ENCODE measurements at regions not wholly inside any gene's neighbourhood (a gene's known extent, or its start where the extent isn't known, plus 50 kb on each side); places are given as distances from the start of the nearest gene placed in this dataset.

- peak overlapping the region; percentile 52; the same call in 1 of the 2 replicates for H2BK20ac ChIP-seq (ENCODE audit: low read length)
- H4K20me1 ChIP-seq (replicated peaks in 1 of 2; ENCODE audit: control insufficient read depth in 1 of 2, insufficient read depth in 2 of 2, low read length in 2 of 2): no peaks in the 10 kb centered on the region
- H3K79me2 ChIP-seq (ENCODE audit: control insufficient read depth in 1 of 2, insufficient read depth in 2 of 2, low read length in 2 of 2): no peaks in the 10 kb centered on the region
- no peak overlapping the region for H4K5ac ChIP-seq (ENCODE audit: insufficient read length, low read depth, low read length)
- DNase-seq (ENCODE audit: low read depth in 1 of 2, low spot score in 2 of 2) (no peak), FAIRE-seq (no peak)
- no peak overlapping the region for H3K56ac ChIP-seq (replicated peaks; ENCODE audit: insufficient read length, low read depth, low read length)
- no peak overlapping the region for H3K4ac ChIP-seq (replicated peaks; ENCODE audit: insufficient read length, low read depth, low read length)
- no peaks in the 10 kb centered on the region for H3K27me3 ChIP-seq (replicated peaks in 1 of 4; ENCODE audit: control insufficient read depth in 3 of 4, extremely low read depth in 1 of 4, insufficient read depth in 3 of 4, low read length in 3 of 4)
- no peak overlapping the region for H2BK15ac ChIP-seq (ENCODE audit: low read length)
- no peak overlapping the region for H3K4me3 ChIP-seq (ENCODE audit: extremely low read depth in 1 of 4, insufficient read depth in 2 of 4, low read depth in 3 of 4, low read length in 4 of 4)
- H3K4me2 ChIP-seq (ENCODE audit: insufficient read depth in 1 of 2, low read depth in 2 of 2, low read length in 2 of 2): no peak overlapping the region
- H2BK12ac ChIP-seq (ENCODE audit: low read depth, low read length): no peak overlapping the region
- H3K23ac ChIP-seq (ENCODE audit: insufficient read length): no peak overlapping the region
- no peak for TF ChIP-seq TBP (IDR thresholded peaks at IDR 0.05; ENCODE audit: low read depth, low read length)
- no peak for TF ChIP-seq SP4 (IDR thresholded peaks at IDR 0.05; ENCODE audit: low read length)
- TF ChIP-seq BRCA1 (IDR thresholded peaks at IDR 0.05; ENCODE audit: low read depth, low read length): no peak
- TF ChIP-seq RNF2 (IDR thresholded peaks at IDR 0.05; ENCODE audit: borderline replicate concordance, low read depth, low read length, missing control alignments, poor library complexity, severe bottlenecking): no peak
- no peak for TF ChIP-seq POLR2A (IDR thresholded peaks at IDR 0.05; ENCODE audit: control extremely low read depth in 1 of 2, low read depth in 2 of 2, low read length in 2 of 2)
- TF ChIP-seq CHD2 (IDR thresholded peaks at IDR 0.05; ENCODE audit: low read length): no peak
- TF ChIP-seq EP300 (IDR thresholded peaks at IDR 0.05; ENCODE audit: borderline replicate concordance in 1 of 2, low read depth in 2 of 2, low read length in 2 of 2): no peak
- TF ChIP-seq, protein P1, sequence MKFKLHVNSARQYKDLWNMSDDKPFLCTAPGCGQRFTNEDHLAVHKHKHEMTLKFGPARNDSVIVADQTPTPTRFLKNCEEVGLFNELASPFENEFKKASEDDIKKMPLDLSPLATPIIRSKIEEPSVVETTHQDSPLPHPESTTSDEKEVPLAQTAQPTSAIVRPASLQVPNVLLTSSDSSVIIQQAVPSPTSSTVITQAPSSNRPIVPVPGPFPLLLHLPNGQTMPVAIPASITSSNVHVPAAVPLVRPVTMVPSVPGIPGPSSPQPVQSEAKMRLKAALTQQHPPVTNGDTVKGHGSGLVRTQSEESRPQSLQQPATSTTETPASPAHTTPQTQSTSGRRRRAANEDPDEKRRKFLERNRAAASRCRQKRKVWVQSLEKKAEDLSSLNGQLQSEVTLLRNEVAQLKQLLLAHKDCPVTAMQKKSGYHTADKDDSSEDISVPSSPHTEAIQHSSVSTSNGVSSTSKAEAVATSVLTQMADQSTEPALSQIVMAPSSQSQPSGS (IDR thresholded peaks at IDR 0.05; ENCODE audit: low read length): no peak
- no peak for TF ChIP-seq HDAC6 (IDR thresholded peaks at IDR 0.05; ENCODE audit: low read depth, low read length)
- TF ChIP-seq, protein P2, sequence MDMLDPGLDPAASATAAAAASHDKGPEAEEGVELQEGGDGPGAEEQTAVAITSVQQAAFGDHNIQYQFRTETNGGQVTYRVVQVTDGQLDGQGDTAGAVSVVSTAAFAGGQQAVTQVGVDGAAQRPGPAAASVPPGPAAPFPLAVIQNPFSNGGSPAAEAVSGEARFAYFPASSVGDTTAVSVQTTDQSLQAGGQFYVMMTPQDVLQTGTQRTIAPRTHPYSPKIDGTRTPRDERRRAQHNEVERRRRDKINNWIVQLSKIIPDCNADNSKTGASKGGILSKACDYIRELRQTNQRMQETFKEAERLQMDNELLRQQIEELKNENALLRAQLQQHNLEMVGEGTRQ (IDR thresholded peaks at IDR 0.05; ENCODE audit: low read length): no peak
- TF ChIP-seq KDM4A (IDR thresholded peaks at IDR 0.05; ENCODE audit: low read depth, low read length, severe bottlenecking): no peak
- TF ChIP-seq KDM1A (IDR thresholded peaks at IDR 0.05; ENCODE audit: borderline replicate concordance, low read length): no peak
- no peak overlapping the region for H2AFZ ChIP-seq (ENCODE audit: low read length)
- no peak overlapping the region for H3K18ac ChIP-seq (ENCODE audit: extremely low read depth, low read length)
- H3K36me3 ChIP-seq (ENCODE audit: control insufficient read depth in 2 of 4, insufficient read depth in 4 of 4, low read length in 3 of 4): no peaks in the 10 kb centered on the region
- H2BK120ac ChIP-seq (replicated peaks; ENCODE audit: low read depth, low read length): no peak overlapping the region
- no peaks in the 10 kb centered on the region for H3K79me1 ChIP-seq (ENCODE audit: low read depth, low read length)
- ChIA-PET CTCF (ENCODE audit: partially characterized antibody) (interaction anchor here (0.8 to 1.8 kb wide), 4 partner anchors 14 to 521 kb away, joined by 3 to 11 read pairs (median 4); no protein-coding TSS in a partner anchor), POLR2A (ENCODE audit: partially characterized antibody) (interaction anchor here (0.8 kb wide), 1 partner anchor 9 kb away, joined by 3 read pairs; no protein-coding TSS in a partner anchor)
- H2AK5ac ChIP-seq (ENCODE audit: low read depth, low read length): no peak overlapping the region
- H3K23me2 ChIP-seq (ENCODE audit: low read depth, low read length): no peaks in the 10 kb centered on the region
- H2BK5ac ChIP-seq (ENCODE audit: low read depth, low read length): no peak overlapping the region
- no peak overlapping the region for H3K9ac ChIP-seq (replicated peaks in 1 of 4; ENCODE audit: extremely low read depth in 1 of 4, low read depth in 3 of 4, low read length in 3 of 4)
- no peak overlapping the region for H3K27ac ChIP-seq (ENCODE audit: low read depth, low read length)
- peaks cover 11 to 27% (median 18%) of the 10 kb centered on the region in 4 experiments for H3K4me1 ChIP-seq (replicated peaks in 1 of 4; ENCODE audit: control insufficient read depth in 3 of 4, insufficient read depth in 4 of 4, low read length in 3 of 4)
- WGBS, 2 experiments (ENCODE audit: extremely low coverage in 1 of 2, insufficient coverage in 1 of 2, insufficient read length in 1 of 2, insufficient replicate concordance in 2 of 2, low coverage in 1 of 2, low lambda C conversion rate in 2 of 2, missing lambda C conversion rate in 1 of 2): 68% methylated on average over 3 of the region's 3 CpGs; no CpG with 5 or more reads in 1 of the 2 experiments
- no peak overlapping the region for H3K14ac ChIP-seq (ENCODE audit: insufficient read length)
- no peak overlapping the region for H4K91ac ChIP-seq (replicated peaks; ENCODE audit: insufficient read length, low read length)
- H4K8ac ChIP-seq (ENCODE audit: extremely low read depth, insufficient read depth, low read length): no peak overlapping the region
- no peaks in the 10 kb centered on the region for H3K9me3 ChIP-seq (ENCODE audit: insufficient read depth in 2 of 2, low read depth in 1 of 2, low read length in 1 of 2)
Measured at GRCh38 chr20:60732322-60732721, 519.7 kb upstream of the CDH4 start.

Data from H1 (cell line).